DMS79 treated with DMSO at 0.1 percent for 48 hours (cell line): ENCODE measurements at regions not wholly inside any gene's neighbourhood (a gene's known extent, or its start where the extent isn't known, plus 50 kb on each side); places are given as distances from the start of the nearest gene placed in this dataset.
"Not testable (repeated sequence)": the region's sequence is repeated elsewhere in the genome, so short reads cannot be mapped to it uniquely, and the experiment has no call there.

Experiments
- DNase-seq: peaks from one replicate; lab custom pipeline; 2025; lab: John Stamatoyannopoulos, UW

GRCh38 chr10:7069706-7070105 is 341.1 kb downstream of the SFMBT2 start:
- DNase-seq: no peak

- DNase-seq: no peak
These were observed 354.6 kb downstream of the SFMBT2 start for GRCh38 chr10:7056216-7056615.

- DNase-seq: no peak
These were observed 355.9 kb downstream of the SFMBT2 start for GRCh38 chr10:7054915-7055314.

GRCh38 chr10:7053195-7053594 is 357.6 kb downstream of the SFMBT2 start:
- DNase-seq: no peak

- DNase-seq: not testable (repeated sequence)
These were observed 360.8 kb downstream of the SFMBT2 start for GRCh38 chr10:7050024-7050423.

- DNase-seq: no peak
These were observed 362.8 kb downstream of the SFMBT2 start for GRCh38 chr10:7048061-7048460.

- no peak for DNase-seq
These were observed 364.2 kb downstream of the SFMBT2 start for GRCh38 chr10:7046615-7047014.

GRCh38 chr10:7045891-7046599 is 364.8 kb downstream of the SFMBT2 start:
- DNase-seq: no peak

GRCh38 chr10:7043055-7043653 is 367.7 kb downstream of the SFMBT2 start:
- no peak for DNase-seq

- DNase-seq: no peak
These were observed 368.3 kb downstream of the SFMBT2 start for GRCh38 chr10:7042419-7043054.

GRCh38 chr10:7042000-7042399 is 368.8 kb downstream of the SFMBT2 start:
- no peak for DNase-seq

GRCh38 chr10:7040681-7041080 is 370.2 kb downstream of the SFMBT2 start:
- DNase-seq: no peak

GRCh38 chr10:7039859-7040258 is 371.0 kb downstream of the SFMBT2 start:
- no peak for DNase-seq

- DNase-seq: no peak
These were observed 372.4 kb downstream of the SFMBT2 start for GRCh38 chr10:7038416-7038815.

- not testable (repeated sequence) for DNase-seq
These were observed 373.4 kb downstream of the SFMBT2 start for GRCh38 chr10:7037434-7037833.

GRCh38 chr10:7036951-7037350 is 373.9 kb downstream of the SFMBT2 start:
- no peak for DNase-seq

GRCh38 chr10:7035126-7035761 is 375.6 kb downstream of the SFMBT2 start:
- no peak for DNase-seq

GRCh38 chr10:7033031-7033430 is 377.8 kb downstream of the SFMBT2 start:
- no peak for DNase-seq

- DNase-seq: no peak
These were observed 380.5 kb downstream of the SFMBT2 start for GRCh38 chr10:7030134-7030855.

GRCh38 chr10:7029672-7030071 is 381.2 kb downstream of the SFMBT2 start:
- DNase-seq: no peak

GRCh38 chr10:7028809-7029166 is 382.0 kb downstream of the SFMBT2 start:
- DNase-seq: no peak
